ENCODE measurements at regions not wholly inside any gene's neighbourhood (a gene's known extent, or its start where the extent isn't known, plus 50 kb on each side); places are given as distances from the start of the nearest gene placed in this dataset.
"Not testable (repeated sequence)": the region's sequence is repeated elsewhere in the genome, so short reads cannot be mapped to it uniquely, and the experiment has no call there.

DNA sequence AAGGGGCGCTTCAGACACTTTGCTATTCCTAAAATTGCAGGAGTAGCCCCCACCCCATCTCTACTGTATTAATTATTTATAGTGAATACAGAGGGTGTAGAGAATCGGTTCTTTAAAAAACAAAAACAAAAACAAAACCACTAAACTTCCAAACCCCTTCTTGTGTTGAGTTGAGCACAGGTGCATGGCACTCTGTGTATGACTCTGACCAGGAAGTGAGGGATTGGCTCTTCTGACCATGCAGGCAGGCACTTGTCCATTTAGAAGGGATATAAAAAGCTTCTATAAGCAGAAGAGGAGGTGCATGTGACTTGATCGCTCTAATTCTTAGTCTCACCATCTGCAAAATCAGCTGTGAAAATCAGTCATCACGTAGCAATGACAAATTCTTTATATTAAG is 108.0 kb upstream of the PRSS1 start:
- TF ChIP-seq POLR2A (IDR thresholded peaks at IDR 0.05); EP300 (IDR thresholded peaks at IDR 0.05; ENCODE audit: low read depth): not testable (repeated sequence)
- TF ChIP-seq, protein P1, sequence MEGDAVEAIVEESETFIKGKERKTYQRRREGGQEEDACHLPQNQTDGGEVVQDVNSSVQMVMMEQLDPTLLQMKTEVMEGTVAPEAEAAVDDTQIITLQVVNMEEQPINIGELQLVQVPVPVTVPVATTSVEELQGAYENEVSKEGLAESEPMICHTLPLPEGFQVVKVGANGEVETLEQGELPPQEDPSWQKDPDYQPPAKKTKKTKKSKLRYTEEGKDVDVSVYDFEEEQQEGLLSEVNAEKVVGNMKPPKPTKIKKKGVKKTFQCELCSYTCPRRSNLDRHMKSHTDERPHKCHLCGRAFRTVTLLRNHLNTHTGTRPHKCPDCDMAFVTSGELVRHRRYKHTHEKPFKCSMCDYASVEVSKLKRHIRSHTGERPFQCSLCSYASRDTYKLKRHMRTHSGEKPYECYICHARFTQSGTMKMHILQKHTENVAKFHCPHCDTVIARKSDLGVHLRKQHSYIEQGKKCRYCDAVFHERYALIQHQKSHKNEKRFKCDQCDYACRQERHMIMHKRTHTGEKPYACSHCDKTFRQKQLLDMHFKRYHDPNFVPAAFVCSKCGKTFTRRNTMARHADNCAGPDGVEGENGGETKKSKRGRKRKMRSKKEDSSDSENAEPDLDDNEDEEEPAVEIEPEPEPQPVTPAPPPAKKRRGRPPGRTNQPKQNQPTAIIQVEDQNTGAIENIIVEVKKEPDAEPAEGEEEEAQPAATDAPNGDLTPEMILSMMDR (IDR thresholded peaks at IDR 0.05), result not testable (repeated sequence)
